ENCODE measurements at regions not wholly inside any gene's neighbourhood (a gene's known extent, or its start where the extent isn't known, plus 50 kb on each side); places are given as distances from the start of the nearest gene placed in this dataset.
"Not testable (repeated sequence)": the region's sequence is repeated elsewhere in the genome, so short reads cannot be mapped to it uniquely, and the experiment has no call there.

GRCh38 chrX:106220177-106220576, 52.1 kb downstream of the PWWP3B start:
- DNase-seq, result no peak

- no peak for DNase-seq
These were observed 75.3 kb downstream of the PWWP3B start for GRCh38 chrX:106243376-106243775.

- no peak for DNase-seq
These were observed 78.4 kb downstream of the PWWP3B start for GRCh38 chrX:106246511-106246910.

GRCh38 chrX:106247162-106247561, 79.1 kb downstream of the PWWP3B start:
- no peak for DNase-seq

- DNase-seq, result no peak
These were observed 81.7 kb downstream of the PWWP3B start for GRCh38 chrX:106249706-106250379.

GRCh38 chrX:106263817-106264216, 95.7 kb downstream of the PWWP3B start:
- no peak for DNase-seq

GRCh38 chrX:106273947-106274587, 106.0 kb downstream of the PWWP3B start:
- not testable (repeated sequence) for DNase-seq

DNA sequence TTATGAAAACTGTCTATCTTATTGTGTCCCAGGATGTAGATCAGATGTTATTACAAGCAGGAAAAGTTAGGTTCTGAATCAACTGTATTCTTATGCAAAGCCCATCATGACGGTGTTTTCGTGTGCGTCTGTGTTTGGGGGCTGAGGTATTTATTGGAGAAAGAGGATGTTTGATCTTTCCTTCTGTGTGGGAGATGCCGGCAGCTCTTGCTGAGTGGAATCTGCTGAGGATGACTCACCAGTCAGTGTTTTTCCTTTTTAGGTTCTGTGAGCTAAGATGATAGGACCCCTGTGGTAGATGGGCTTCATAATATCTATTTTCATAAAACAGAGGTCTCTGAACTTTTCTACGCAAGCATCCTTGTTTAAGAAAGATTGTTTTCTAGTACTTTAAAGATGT, 107.1 kb downstream of the PWWP3B start:
- not testable (repeated sequence) for DNase-seq

DNA sequence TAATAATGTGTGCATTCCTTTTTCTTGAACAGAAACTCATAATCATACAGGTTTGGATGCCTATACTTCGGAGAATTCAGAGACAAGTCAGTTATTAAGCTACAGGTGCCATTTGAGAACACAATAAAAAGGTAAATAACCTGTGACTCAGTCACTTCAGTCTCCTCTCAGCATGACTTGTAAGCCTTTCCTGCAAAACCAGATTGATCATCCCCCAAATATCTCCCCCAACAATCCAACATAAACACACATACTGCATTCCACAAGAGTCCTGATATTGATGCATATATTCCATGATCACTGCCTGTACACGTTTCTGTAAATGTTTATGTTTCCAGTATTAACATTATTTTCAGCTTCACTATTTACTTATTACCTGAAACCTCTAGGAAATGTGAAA, 110.8 kb downstream of the PWWP3B start:
- DNase-seq, result no peak

DNA sequence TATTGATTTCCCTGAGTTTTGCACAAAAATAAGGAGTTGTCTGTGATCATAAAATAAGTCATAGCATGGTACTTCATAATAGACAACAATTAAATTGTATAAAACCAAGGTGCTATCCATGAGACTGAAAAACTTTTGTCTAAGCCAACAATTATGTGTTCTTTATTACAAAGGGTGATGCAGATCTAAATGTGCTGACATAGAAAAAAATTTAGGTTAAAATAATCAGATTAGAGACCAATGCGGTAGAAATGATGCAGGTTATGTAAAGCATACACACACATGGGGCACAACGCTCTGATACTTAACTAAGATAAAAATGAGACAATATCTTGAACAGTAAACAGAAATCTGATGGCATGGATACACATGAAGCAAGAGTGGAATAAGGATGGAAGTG, 113.3 kb downstream of the PWWP3B start:
- DNase-seq, result no peak

- DNase-seq, result no peak
These were observed 115.7 kb downstream of the PWWP3B start for GRCh38 chrX:106283841-106284240.

GRCh38 chrX:106284431-106285025, 116.4 kb downstream of the PWWP3B start:
- DNase-seq, result no peak

DNA sequence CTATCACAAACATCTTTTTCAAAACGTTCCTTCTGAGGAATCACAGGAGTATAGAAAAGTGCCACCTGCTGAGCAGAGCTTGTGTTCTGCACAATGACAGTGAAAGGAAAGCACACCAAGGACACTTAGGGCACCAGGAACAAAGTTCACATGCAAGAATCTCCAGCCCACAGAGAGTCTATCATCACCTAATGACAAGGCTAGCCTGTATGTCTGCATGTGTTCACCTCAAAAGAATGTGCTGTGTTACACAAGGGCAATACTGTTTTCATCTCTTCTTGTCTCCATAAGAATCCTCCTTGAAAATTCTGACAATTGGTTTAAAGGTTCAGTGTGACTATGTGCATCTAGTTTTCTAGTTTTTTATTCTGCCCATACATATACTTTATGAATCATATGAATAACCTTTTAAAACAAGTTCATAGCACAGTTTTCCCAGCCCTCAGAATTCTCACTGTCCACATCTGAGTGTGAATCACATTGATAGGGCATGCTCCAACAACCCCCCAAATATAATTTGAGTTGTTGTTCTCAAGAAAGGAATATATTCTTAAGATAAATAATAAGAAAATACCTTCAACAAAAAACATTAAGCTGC, 118.0 kb downstream of the PWWP3B start:
- no peak for DNase-seq

- DNase-seq, result not testable (repeated sequence)
These were observed 122.7 kb downstream of the PWWP3B start for GRCh38 chrX:106290778-106291177.

GRCh38 chrX:106291779-106292390, 123.8 kb downstream of the PWWP3B start:
- not testable (repeated sequence) for DNase-seq

- DNase-seq, result no peak
These were observed 132.1 kb downstream of the PWWP3B start for GRCh38 chrX:106300239-106300638.

- DNase-seq, result no peak
These were observed 132.6 kb downstream of the PWWP3B start for GRCh38 chrX:106300656-106301055.

DNA sequence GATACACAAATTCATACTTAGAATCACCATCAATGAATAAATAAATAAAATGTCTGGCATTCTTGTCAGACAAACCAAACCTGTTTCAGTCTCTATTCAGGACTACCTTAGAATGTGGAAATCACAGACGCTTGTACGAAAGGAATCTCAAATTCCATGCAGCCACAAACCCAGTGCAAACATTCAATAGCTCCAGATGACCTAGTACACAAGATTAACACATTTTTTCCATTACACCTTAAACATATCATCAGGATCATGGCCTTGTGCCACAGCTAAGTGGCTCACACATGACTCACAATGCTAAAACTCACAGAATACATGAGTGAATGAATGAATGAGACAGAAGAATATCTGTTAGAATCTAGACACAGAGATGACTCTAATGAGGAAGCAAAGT, 134.2 kb downstream of the PWWP3B start:
- DNase-seq, result no peak

GRCh38 chrX:106306391-106306947, 138.4 kb downstream of the PWWP3B start:
- no peak for DNase-seq

- no peak for DNase-seq
These were observed 155.3 kb downstream of the PWWP3B start for GRCh38 chrX:106323357-106323756.

DNA sequence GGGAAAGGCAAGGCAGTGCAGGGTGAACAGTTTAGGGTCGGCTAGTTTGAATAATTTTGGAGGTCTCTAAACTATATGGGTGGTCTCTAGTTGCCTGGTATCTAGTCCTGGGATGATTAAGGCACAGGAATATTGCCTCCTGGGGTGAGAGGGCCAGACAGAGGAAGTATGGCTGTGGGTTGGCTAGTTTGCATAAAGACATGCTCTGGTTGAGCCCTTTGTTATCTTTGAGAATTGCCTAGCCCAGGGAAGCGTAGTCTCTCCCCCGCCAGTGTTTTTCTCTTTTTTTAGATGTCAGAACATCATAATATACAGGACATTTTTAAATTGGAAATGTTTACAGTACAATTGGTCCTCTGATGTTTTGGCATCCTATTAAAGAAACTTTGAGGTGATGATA, 163.5 kb downstream of the PWWP3B start:
- DNase-seq, result no peak

GRCh38 chrX:106341823-106342222, 173.7 kb downstream of the PWWP3B start:
- no peak for DNase-seq

DNA sequence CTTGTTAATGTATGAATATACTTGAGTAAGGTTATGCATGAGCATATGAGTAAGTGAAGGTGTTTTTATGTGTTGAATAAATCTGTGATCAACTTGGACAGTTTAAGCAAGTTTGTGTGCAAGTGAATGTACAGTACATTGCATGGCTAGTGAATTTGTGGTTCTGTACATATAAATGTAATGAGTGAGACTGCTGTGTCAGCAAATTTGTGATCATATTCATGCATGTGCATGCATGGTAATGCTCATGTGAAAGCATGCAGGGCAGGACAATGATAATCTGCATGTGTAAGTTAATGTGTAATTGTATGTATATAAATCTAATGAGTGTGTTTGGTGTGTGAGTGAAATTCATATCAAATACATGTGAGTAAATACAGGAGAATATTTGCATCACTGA, 188.5 kb downstream of the PWWP3B start:
- no peak for DNase-seq
